ENCODE measurements at regions not wholly inside any gene's neighbourhood (a gene's known extent, or its start where the extent isn't known, plus 50 kb on each side); places are given as distances from the start of the nearest gene placed in this dataset.

DNA sequence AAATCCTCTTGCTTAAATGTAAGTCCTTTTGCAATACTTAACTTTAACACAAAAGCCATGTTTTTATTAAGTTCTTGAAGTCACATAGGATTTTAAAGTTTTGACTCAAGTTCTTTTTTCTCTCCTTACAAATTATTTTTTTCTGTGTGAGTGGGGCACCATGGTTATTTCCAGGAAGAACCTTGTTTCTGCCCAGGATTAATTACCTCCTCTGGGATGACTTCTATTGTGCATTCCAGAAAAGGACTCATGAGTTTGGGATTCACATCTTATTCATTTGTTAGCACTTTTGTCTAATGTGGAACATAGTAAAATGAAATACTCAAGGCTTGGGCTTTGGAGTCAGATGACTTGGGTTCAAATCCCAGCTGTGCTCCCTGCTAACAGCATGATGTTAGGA lies 421.4 kb upstream of the WWC1 start:
- TF ChIP-seq, protein P1, sequence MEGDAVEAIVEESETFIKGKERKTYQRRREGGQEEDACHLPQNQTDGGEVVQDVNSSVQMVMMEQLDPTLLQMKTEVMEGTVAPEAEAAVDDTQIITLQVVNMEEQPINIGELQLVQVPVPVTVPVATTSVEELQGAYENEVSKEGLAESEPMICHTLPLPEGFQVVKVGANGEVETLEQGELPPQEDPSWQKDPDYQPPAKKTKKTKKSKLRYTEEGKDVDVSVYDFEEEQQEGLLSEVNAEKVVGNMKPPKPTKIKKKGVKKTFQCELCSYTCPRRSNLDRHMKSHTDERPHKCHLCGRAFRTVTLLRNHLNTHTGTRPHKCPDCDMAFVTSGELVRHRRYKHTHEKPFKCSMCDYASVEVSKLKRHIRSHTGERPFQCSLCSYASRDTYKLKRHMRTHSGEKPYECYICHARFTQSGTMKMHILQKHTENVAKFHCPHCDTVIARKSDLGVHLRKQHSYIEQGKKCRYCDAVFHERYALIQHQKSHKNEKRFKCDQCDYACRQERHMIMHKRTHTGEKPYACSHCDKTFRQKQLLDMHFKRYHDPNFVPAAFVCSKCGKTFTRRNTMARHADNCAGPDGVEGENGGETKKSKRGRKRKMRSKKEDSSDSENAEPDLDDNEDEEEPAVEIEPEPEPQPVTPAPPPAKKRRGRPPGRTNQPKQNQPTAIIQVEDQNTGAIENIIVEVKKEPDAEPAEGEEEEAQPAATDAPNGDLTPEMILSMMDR (IDR thresholded peaks at IDR 0.05; ENCODE audit: poor library complexity) = no peak
- TF ChIP-seq EZH2 (IDR thresholded peaks at IDR 0.05; ENCODE audit: borderline replicate concordance) = no peak

Data from hepatocyte (in vitro differentiated cells).